ENCODE measurements at regions not wholly inside any gene's neighbourhood (a gene's known extent, or its start where the extent isn't known, plus 50 kb on each side); places are given as distances from the start of the nearest gene placed in this dataset.

DNA sequence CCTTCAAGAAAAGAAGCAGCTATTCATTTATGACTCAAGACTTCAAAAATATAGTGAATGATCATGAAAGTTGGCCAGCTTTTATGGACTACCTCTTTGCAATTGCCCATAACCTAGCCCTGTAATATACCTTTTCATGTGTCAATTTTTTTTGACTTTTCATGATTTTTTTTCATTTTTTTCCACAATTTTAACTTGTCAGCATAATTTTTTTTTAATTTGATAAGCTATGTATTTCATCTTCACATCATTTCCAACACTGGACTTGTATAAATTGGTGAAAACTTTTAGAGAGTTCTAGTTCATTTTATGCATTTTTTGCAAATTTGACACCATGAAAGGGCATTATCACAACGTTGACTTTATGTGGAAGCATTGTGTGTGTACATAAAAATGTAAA, 220.8 kb upstream of the NFE2L3 start:
- Mint-ChIP-seq H3K9me3 (ENCODE audit: low read depth) (peaks cover 37% of the 10 kb centered on the region), H3K27me3 (ENCODE audit: low read depth) (peaks cover 31% of the 10 kb centered on the region), H3K36me3 (ENCODE audit: low read depth) (peaks cover 6% of the 10 kb centered on the region), H3K4me1 (ENCODE audit: low read depth) (no peaks in the 10 kb centered on the region), H3K4me3 (ENCODE audit: unreplicated experiment) (no peak overlapping the region), H3K27ac (ENCODE audit: unreplicated experiment) (no peak overlapping the region)
- TF ChIP-seq, protein P1, sequence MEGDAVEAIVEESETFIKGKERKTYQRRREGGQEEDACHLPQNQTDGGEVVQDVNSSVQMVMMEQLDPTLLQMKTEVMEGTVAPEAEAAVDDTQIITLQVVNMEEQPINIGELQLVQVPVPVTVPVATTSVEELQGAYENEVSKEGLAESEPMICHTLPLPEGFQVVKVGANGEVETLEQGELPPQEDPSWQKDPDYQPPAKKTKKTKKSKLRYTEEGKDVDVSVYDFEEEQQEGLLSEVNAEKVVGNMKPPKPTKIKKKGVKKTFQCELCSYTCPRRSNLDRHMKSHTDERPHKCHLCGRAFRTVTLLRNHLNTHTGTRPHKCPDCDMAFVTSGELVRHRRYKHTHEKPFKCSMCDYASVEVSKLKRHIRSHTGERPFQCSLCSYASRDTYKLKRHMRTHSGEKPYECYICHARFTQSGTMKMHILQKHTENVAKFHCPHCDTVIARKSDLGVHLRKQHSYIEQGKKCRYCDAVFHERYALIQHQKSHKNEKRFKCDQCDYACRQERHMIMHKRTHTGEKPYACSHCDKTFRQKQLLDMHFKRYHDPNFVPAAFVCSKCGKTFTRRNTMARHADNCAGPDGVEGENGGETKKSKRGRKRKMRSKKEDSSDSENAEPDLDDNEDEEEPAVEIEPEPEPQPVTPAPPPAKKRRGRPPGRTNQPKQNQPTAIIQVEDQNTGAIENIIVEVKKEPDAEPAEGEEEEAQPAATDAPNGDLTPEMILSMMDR (IDR thresholded peaks at IDR 0.05), result no peak
- no peak for DNase-seq (ENCODE audit: low spot score)

DNA sequence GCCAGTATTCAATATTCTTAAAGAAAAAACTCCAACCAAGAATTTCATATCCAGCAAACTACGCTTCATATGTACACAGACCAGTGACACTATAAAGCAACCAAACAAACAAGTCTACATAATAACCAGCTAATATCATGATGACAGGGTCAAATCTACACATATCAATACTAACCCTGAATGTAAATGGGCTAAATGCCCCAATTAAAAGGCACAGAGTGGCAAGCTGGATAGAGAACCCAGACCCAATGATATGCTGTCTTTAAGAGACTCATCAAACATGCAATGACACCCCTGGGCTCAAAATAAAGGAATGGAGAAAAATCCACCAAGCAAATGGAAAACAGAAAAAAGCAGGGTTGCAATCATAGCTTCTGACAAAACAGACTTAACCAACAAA, 218.1 kb upstream of the NFE2L3 start:
- peaks cover 6% of the 10 kb centered on the region for H3K36me3 Mint-ChIP-seq (ENCODE audit: low read depth)
- H3K27ac Mint-ChIP-seq (ENCODE audit: unreplicated experiment), result no peak overlapping the region
- peaks cover 32% of the 10 kb centered on the region for H3K9me3 Mint-ChIP-seq (ENCODE audit: low read depth)
- peaks cover 30% of the 10 kb centered on the region for H3K27me3 Mint-ChIP-seq (ENCODE audit: low read depth)
- H3K4me1 Mint-ChIP-seq (ENCODE audit: low read depth), result no peaks in the 10 kb centered on the region
- no peak for DNase-seq (ENCODE audit: low spot score)
- TF ChIP-seq, protein P1 (IDR thresholded peaks at IDR 0.05), result no peak
- no peak overlapping the region for H3K4me3 Mint-ChIP-seq (ENCODE audit: unreplicated experiment)

DNA sequence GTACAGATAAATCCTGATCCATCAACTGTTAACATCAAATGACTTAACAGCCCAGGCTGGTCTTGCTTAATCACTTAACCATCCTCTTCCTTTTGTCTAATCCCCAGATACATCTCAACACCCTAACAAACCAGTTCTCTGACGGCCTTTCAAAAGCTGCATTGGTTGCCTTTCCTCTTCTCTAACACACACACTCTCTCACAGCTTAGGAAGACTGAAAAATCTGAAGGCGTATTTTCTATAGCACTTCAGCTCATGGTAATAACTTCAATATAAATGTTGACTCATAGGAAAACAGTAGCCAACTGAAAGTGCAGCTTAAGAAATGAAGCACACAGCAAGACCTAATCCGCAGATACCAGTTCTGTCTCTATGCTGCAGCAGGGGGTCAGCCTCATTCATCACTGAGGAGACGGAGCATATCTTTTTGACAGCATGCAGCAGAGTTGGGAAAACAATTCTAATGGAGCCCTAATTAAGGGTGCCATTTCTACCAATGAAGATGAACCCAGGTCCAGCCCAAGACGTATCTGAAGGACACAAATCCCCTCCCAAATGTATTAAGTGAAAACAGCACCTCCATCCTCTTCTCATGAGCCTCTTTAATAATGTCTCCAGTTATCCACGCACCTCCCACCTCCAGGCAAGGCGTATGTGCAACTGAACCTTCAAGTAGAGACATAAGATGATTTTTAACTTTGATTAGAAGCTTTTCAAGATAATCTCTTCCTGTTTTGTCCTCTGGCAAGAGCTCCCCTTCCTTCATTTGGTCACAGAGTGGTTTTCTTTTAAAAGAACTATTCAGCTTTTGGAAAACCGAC, 211.7 kb upstream of the NFE2L3 start:
- TF ChIP-seq, protein P1 (IDR thresholded peaks at IDR 0.05), result no peak
- peaks cover 9% of the 10 kb centered on the region for H3K9me3 Mint-ChIP-seq (ENCODE audit: low read depth)
- H3K36me3 Mint-ChIP-seq (ENCODE audit: low read depth), result no peaks in the 10 kb centered on the region
- H3K27ac Mint-ChIP-seq (ENCODE audit: unreplicated experiment), result no peak overlapping the region
- peaks cover 30% of the 10 kb centered on the region for H3K27me3 Mint-ChIP-seq (ENCODE audit: low read depth)
- no peak overlapping the region for H3K4me3 Mint-ChIP-seq (ENCODE audit: unreplicated experiment)
- no peaks in the 10 kb centered on the region for H3K4me1 Mint-ChIP-seq (ENCODE audit: low read depth)
- DNase-seq (ENCODE audit: low spot score), result no peak

DNA sequence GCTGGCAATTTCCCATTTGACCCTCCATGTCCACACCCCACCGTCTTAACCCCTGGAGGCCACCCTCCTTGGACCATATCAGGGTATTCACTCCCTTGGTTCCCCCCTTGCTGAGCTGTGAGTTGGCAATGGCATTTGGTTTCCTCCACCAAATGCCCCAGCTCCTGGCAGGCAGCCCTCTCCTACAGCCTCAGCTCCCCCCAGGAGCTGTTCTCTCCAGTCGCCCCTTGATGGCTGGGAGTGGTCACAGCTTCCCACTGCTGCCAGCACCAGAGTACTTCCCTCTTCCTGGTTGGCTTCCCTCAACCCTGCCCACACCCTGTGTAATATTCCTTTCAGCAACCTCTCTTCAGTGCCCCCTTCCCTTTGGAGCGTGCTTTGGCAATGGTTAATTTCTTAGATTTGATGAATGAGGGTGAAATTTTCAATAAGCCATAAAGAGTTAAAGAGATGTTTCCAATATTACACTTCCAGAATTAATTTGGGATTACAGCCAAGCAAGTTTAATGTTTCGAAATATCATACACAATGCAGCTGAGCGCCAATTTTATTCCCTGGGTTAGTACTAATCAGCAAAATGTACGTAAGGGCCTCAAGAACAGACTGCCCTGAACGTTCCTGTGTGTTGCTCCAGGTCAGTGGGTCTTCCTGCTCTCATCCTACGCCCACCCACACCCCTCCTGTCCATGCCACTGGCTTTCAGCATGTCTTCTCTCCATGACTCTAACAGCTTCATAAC, 207.1 kb upstream of the NFE2L3 start:
- DNase-seq (ENCODE audit: low spot score), result no peak
- Mint-ChIP-seq H3K27me3 (ENCODE audit: low read depth) (peaks cover 11% of the 10 kb centered on the region), H3K9me3 (ENCODE audit: low read depth) (no peaks in the 10 kb centered on the region), H3K27ac (ENCODE audit: unreplicated experiment) (no peak overlapping the region), H3K4me3 (ENCODE audit: unreplicated experiment) (no peak overlapping the region), H3K36me3 (ENCODE audit: low read depth) (no peaks in the 10 kb centered on the region), H3K4me1 (ENCODE audit: low read depth) (peaks cover 12% of the 10 kb centered on the region)
- TF ChIP-seq, protein P1 (IDR thresholded peaks at IDR 0.05), result no peak

DNA sequence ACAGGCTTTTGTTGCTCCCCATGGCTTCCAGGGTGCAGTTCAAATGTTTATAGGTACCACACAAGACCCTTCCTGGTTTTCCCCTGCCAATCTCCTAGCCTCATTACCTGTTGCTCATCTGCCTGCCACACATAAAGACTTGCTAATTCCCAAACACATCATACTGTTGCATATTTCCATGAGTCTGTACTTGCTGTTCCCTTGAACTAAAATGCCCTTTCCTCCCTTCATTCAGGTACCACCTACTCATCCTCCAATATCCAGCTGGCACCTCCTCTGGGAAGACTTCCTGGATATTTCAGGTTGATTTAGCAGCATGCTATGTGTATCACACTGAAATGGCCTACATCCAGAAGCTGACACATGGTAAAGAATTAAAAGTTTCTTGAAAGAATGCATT, 206.4 kb upstream of the NFE2L3 start:
- peaks cover 5% of the 10 kb centered on the region for H3K27me3 Mint-ChIP-seq (ENCODE audit: low read depth)
- DNase-seq (ENCODE audit: low spot score), result no peak
- H3K9me3 Mint-ChIP-seq (ENCODE audit: low read depth), result no peaks in the 10 kb centered on the region
- H3K36me3 Mint-ChIP-seq (ENCODE audit: low read depth), result no peaks in the 10 kb centered on the region
- H3K4me1 Mint-ChIP-seq (ENCODE audit: low read depth), result peaks cover 18% of the 10 kb centered on the region
- TF ChIP-seq, protein P1 (IDR thresholded peaks at IDR 0.05), result no peak
- no peak overlapping the region for H3K4me3 Mint-ChIP-seq (ENCODE audit: unreplicated experiment)
- H3K27ac Mint-ChIP-seq (ENCODE audit: unreplicated experiment), result peak overlapping the region; percentile 29

All from chondrocyte (in vitro differentiated cells).